ENCODE measurements at regions not wholly inside any gene's neighbourhood (a gene's known extent, or its start where the extent isn't known, plus 50 kb on each side); places are given as distances from the start of the nearest gene placed in this dataset.

DNA sequence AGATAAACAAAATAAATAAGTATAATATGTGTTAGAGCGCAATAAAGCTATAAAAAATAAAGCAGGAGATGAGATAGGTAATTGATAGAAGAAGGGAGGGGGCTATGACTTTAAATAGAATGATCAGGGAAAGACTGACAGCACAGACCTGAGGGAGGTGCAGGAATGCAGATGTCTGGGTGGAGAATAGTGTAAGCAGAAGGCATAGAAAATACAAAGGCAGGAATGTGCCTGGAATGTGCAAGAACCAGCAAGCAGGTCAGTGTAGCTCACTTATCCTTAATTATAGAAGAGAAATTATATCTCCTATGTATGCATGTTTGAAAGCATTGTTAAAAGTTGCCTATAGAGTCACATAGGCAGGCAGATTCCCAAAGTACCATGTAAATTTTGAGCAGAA is 239.4 kb upstream of the SOX14 start:
- Histone ChIP-seq H3K27me3 (no peaks in the 10 kb centered on the region), H3K4me3 (no peak overlapping the region), H3K4me1 (no peaks in the 10 kb centered on the region), H3K27ac (no peak overlapping the region), H3K9me3 (no peaks in the 10 kb centered on the region), H3K36me3 (no peaks in the 10 kb centered on the region)
- WGBS, 4 donors = 83 to 97% (median 90%) methylated on average over 1 of the region's 1 CpG
- DNase-seq (no peak), ATAC-seq (no peak)
- TF ChIP-seq, protein P1, sequence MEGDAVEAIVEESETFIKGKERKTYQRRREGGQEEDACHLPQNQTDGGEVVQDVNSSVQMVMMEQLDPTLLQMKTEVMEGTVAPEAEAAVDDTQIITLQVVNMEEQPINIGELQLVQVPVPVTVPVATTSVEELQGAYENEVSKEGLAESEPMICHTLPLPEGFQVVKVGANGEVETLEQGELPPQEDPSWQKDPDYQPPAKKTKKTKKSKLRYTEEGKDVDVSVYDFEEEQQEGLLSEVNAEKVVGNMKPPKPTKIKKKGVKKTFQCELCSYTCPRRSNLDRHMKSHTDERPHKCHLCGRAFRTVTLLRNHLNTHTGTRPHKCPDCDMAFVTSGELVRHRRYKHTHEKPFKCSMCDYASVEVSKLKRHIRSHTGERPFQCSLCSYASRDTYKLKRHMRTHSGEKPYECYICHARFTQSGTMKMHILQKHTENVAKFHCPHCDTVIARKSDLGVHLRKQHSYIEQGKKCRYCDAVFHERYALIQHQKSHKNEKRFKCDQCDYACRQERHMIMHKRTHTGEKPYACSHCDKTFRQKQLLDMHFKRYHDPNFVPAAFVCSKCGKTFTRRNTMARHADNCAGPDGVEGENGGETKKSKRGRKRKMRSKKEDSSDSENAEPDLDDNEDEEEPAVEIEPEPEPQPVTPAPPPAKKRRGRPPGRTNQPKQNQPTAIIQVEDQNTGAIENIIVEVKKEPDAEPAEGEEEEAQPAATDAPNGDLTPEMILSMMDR (IDR thresholded peaks at IDR 0.05) = no peak
- no peak for TF ChIP-seq POLR2A (IDR thresholded peaks at IDR 0.05)
- intact Hi-C loops (cut with DNase I) = no loop called here

DNA sequence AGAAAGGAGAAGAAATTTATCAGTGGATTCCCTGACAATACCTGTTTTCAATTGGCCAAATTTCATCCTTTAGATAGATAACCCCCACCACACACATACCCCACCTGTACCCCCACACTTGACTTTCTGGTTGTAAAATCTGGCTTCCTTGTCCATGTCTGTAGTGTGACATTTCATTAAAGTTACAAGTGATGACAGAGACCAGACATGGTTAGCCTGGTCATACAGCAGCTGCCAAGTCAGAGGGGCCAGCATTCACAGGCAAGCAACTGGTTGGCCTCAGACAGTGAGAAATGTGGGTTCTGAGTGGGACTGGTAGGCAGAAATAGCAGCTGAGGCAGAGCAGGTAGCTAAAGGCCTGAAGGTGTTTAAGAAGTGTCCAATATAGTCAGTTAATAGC is 238.6 kb upstream of the SOX14 start:
- DNase-seq = no peak
- Histone ChIP-seq H3K27me3 (no peaks in the 10 kb centered on the region), H3K4me3 (no peak overlapping the region), H3K36me3 (no peaks in the 10 kb centered on the region), H3K4me1 (no peaks in the 10 kb centered on the region), H3K9me3 (no peaks in the 10 kb centered on the region), H3K27ac (no peak overlapping the region)
- no peak for TF ChIP-seq POLR2A (IDR thresholded peaks at IDR 0.05)
- TF ChIP-seq, protein P1 (IDR thresholded peaks at IDR 0.05) = no peak
- intact Hi-C loops (cut with DNase I) = no loop called here
- ATAC-seq = no peak

DNA sequence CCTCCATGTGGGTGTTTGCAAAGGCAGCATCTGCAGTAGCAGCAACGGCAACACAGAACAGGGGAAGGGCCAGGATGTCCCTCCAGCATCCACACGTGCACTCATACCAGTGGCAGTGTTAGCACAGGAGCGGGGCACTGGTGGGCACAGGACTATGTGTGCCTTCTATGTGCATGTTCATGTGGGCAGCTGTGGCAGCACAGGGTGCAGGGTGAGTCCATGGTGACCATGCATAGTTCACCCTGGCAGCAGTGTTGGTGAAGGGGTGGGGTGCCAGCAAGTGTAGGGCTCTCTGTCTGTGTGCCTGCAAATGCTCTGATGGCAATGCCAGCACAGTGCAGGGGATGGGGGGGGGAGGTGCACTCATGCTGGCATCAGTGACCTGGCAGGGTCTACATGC is 222.1 kb upstream of the SOX14 start:
- Histone ChIP-seq H3K4me3 (no peak overlapping the region), H3K36me3 (no peaks in the 10 kb centered on the region), H3K27me3 (no peaks in the 10 kb centered on the region), H3K4me1 (no peaks in the 10 kb centered on the region), H3K27ac (no peak overlapping the region), H3K9me3 (peaks cover 0 to 28% (median 4%) of the 10 kb centered on the region in 12 donors)
- ATAC-seq = no peak
- 84 to 100% (median 95%) methylated on average over 2 to 3 of the region's 3 CpGs for WGBS, 4 donors
- intact Hi-C loops (cut with DNase I) = no loop called here
- TF ChIP-seq, protein P1 (IDR thresholded peaks at IDR 0.05) = no peak
- TF ChIP-seq POLR2A (IDR thresholded peaks at IDR 0.05) = no peak
- DNase-seq = no peak

DNA sequence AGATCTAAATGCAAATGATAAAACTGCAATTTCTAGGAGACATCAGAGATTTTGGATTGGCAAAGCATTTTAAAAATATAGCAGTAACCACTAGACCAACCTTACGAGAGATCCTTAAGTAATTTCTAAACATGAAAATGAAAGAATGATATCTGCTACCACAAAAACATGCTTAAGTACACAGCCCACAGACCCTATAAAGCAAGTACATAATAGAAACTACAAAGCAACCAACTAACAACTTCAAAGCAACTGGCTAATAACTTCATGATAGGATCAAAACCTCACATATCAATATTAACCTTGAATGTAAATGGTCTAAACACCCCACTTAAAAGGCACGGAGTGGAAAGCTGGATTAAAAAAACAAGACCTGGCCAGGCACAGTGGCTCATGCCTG is 209.9 kb upstream of the SOX14 start:
- WGBS, 4 donors = 78 to 87% (median 82%) methylated on average over 2 of the region's 2 CpGs
- DNase-seq = no peak
- intact Hi-C loops (cut with DNase I) = no loop called here
- H3K4me3 ChIP-seq = no peak overlapping the region
- no peaks in the 10 kb centered on the region for H3K27me3 ChIP-seq
- TF ChIP-seq POLR2A (IDR thresholded peaks at IDR 0.05) = no peak
- TF ChIP-seq, protein P1 (IDR thresholded peaks at IDR 0.05) = no peak
- H3K36me3 ChIP-seq = no peaks in the 10 kb centered on the region
- no peak for ATAC-seq
- no peaks in the 10 kb centered on the region for H3K4me1 ChIP-seq
- peaks cover 0 to 3% (median 0%) of the 10 kb centered on the region in 12 donors for H3K9me3 ChIP-seq
- H3K27ac ChIP-seq = no peak overlapping the region
